Brain microvascular endothelial cell (primary cell): ENCODE measurements at regions not wholly inside any gene's neighbourhood (a gene's known extent, or its start where the extent isn't known, plus 50 kb on each side); places are given as distances from the start of the nearest gene placed in this dataset.
A peak's percentile ranks its signal among the peaks of the same experiment; 100 is the strongest.

ENCODE experiments used
- DNase-seq: peaks from one replicate; pipeline ENCODE4 v3.0.0-alpha.2; 2020
- H3K27ac ChIP-seq: fragments of 250-450 bp; sonication (Bioruptor Pico); 2 replicates; pipeline ENCODE4 v1.5.1; 2020; ENCODE audit warnings: mild to moderate bottlenecking, moderate library complexity
- H3K27me3 ChIP-seq: fragments of 250-450 bp; sonication (Bioruptor Pico); replicated peaks from 2 replicates; pipeline ENCODE4 v1.5.1; 2020; ENCODE audit warnings: mild to moderate bottlenecking
- H3K36me3 ChIP-seq: fragments of 250-450 bp; sonication (Bioruptor Pico); replicated peaks from 2 replicates; pipeline ENCODE4 v1.5.1; 2020; ENCODE audit warnings: mild to moderate bottlenecking
- H3K4me3 ChIP-seq: 2 replicates; pipeline ENCODE4 v1.5.1; 2011; ENCODE audit warnings: low read depth, mild to moderate bottlenecking, control low read depth, low read length, moderate library complexity
- in situ Hi-C: cut with HindIII; loops from 2 replicates; pipeline ENCODE4 v1.10.0; 2017; ENCODE audit warnings: low sequenced_read_pairs, low pct_ligation_motif_present
- TF ChIP-seq, protein P1 (sequence below): IDR thresholded peaks from 2 replicates; pipeline ENCODE4 v1.5.1; 2011; ENCODE audit warnings: low read depth, mild to moderate bottlenecking, moderate library complexity, low read length, control low read depth, inconsistent platforms; ENCODE audit errors: missing control alignments

DNA sequence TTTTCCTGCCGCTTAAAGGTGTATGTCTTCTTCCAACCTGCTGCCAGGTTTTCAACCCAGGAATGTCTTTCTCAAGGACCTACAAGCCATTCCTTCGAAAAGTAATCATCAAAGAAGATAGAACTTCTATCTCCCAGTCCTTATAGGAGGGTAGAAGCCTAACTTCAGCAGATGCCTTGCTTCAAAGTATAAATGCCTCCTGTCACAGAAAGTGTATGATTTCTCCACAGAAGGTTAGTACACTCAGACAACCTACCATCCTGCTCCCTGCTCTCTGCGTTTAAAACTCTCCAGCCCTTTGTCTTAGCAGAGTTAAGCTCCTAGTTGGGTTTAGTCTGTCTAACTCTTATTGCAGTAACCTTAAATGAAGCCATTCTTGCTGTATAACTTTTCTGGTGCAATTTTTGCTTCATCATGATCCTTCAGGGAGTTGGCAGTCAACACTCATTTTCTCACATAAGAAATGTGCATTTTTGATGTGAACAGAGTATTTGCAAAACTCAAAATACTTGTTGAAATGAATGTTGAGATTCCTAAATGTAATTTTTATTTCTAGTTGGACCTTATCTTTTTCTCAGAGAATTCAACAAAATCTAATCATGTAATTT is 737.5 kb downstream of the LIG4 start:
- H3K27ac ChIP-seq = no peak overlapping the region
- TF ChIP-seq, protein P1, sequence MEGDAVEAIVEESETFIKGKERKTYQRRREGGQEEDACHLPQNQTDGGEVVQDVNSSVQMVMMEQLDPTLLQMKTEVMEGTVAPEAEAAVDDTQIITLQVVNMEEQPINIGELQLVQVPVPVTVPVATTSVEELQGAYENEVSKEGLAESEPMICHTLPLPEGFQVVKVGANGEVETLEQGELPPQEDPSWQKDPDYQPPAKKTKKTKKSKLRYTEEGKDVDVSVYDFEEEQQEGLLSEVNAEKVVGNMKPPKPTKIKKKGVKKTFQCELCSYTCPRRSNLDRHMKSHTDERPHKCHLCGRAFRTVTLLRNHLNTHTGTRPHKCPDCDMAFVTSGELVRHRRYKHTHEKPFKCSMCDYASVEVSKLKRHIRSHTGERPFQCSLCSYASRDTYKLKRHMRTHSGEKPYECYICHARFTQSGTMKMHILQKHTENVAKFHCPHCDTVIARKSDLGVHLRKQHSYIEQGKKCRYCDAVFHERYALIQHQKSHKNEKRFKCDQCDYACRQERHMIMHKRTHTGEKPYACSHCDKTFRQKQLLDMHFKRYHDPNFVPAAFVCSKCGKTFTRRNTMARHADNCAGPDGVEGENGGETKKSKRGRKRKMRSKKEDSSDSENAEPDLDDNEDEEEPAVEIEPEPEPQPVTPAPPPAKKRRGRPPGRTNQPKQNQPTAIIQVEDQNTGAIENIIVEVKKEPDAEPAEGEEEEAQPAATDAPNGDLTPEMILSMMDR = no peak
- no peaks in the 10 kb centered on the region for H3K36me3 ChIP-seq
- no peak overlapping the region for H3K4me3 ChIP-seq
- H3K27me3 ChIP-seq = no peaks in the 10 kb centered on the region
- no peak for DNase-seq
- in situ Hi-C loops = no loop called here

DNA sequence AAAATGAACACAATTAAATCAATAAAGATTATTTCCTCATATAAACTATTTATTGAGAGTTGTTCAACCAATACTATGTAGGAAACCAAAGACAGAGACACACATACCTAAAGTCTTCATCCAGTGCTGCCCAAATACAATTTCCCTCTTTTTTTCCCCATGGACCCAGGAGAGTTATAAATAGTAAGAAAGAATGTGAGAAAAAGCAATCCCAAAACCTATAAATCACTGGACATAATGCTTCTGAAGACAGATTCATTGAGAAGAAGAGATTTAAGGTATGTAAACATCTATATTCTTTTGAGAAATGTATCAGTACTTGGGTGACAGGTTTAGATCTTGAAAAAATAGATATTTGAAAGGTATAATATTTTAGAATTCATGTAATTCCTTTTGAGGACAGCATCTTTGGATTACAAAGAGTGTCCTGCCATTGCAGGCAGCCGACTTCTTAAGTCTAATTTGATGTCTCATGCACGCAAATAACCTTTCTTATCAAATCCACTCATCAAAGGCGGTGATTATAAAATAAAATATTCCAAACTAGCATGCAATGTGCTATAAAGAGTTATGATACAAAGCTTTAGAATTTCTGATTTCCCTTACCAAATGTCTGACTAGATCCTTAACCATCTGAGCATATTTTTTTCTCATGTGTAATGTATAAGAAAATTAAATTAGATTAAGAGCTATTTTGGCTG is 739.4 kb downstream of the LIG4 start:
- DNase-seq = no peak
- Histone ChIP-seq H3K4me3 (no peak overlapping the region), H3K27ac (no peak overlapping the region), H3K27me3 (no peaks in the 10 kb centered on the region), H3K36me3 (no peaks in the 10 kb centered on the region)
- in situ Hi-C loops = no loop called here
- TF ChIP-seq, protein P1 = no peak

DNA sequence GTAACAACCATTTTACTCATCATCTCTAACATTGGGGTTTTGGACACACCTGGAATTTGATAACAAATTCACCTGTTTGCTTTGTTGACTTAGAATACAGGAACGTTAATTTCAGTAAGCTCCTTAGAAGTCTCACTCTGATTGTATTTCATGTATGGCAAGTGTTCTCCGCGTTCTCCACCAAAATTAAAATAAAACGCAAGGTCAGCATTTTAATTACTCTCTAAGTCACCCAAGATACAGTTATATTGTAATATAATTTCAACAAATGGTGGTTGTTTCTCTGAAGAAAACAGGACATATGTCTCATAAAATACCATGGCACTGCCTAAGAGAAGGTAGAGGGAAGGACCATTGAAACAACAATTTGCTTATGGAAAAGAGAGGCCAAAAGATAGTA is 742.1 kb downstream of the LIG4 start:
- in situ Hi-C loops = no loop called here

DNA sequence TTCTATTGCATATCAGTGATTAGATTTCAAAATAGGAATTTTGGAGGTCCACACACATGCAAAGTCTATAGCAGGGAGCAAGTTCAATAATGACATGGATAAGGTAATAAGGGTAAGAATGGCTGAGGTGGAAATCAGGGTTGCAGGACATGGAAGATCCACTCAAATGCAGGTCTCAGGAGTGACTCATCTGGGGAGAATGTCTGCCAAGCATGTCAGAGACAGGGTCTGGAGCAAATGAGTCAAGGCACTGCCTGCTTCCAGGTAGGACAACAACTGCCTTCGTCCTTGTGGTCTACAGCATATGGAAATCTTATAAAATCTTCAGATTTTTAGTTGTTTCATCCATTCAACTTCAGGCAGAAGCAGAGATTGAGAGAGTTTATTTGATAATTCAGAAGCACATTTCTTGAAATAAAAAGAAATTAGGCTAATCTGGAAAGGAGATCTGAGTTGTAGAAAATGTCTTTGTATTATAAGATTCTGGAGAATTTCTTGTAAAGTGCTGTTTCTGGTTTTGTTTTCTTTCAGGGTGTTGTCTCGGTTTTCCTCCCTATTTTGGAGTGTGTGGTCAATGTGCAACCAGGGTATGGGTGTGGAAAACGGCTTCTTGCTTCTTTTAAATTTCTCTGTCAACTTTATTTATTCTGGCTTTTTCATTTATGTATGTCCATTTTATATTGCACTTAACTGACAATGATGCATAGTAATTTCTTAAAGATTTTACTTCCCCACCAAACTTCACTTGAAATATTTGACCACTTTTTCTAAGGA is 748.8 kb downstream of the LIG4 start:
- TF ChIP-seq, protein P1 = no peak
- in situ Hi-C loops = no loop called here
- Histone ChIP-seq H3K4me3 (no peak overlapping the region), H3K27me3 (no peaks in the 10 kb centered on the region), H3K27ac (no peak overlapping the region), H3K36me3 (no peaks in the 10 kb centered on the region)
- DNase-seq = peak; percentile 68

More for the DNA sequence above, 742.1 kb downstream of the LIG4 start:
- TF ChIP-seq, protein P1 = no peak
- H3K27ac ChIP-seq = no peak overlapping the region
- DNase-seq = no peak
- no peak overlapping the region for H3K4me3 ChIP-seq
- H3K36me3 ChIP-seq = no peaks in the 10 kb centered on the region
- H3K27me3 ChIP-seq = no peaks in the 10 kb centered on the region

DNA sequence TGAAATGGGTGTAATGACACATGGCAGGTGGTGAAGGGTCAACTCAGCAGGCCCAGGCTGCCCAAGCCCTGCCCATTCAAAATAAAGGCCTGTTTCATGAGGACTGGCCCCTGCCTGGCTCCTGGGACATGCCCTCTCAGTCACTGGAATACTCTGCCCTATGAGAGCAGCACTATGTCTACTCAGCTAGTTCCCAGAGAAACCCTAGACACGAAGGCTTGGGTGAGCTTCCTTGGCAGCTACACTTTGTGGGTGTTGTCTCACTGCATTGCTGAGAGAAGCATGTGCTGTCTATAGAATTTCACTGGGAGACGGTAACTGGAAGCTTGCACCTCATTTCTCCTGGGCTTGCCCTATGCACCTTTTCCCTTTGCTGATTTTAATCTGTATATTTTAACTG is 752.8 kb downstream of the LIG4 start:
- H3K36me3 ChIP-seq = no peaks in the 10 kb centered on the region
- H3K27me3 ChIP-seq = no peaks in the 10 kb centered on the region
- in situ Hi-C loops = no loop called here
- TF ChIP-seq, protein P1 = no peak
- H3K27ac ChIP-seq = no peak overlapping the region
- H3K4me3 ChIP-seq = no peak overlapping the region
- DNase-seq = peak; percentile 33
